ENCODE measurements at regions not wholly inside any gene's neighbourhood (a gene's known extent, or its start where the extent isn't known, plus 50 kb on each side); places are given as distances from the start of the nearest gene placed in this dataset.

- TF ChIP-seq, protein P1, sequence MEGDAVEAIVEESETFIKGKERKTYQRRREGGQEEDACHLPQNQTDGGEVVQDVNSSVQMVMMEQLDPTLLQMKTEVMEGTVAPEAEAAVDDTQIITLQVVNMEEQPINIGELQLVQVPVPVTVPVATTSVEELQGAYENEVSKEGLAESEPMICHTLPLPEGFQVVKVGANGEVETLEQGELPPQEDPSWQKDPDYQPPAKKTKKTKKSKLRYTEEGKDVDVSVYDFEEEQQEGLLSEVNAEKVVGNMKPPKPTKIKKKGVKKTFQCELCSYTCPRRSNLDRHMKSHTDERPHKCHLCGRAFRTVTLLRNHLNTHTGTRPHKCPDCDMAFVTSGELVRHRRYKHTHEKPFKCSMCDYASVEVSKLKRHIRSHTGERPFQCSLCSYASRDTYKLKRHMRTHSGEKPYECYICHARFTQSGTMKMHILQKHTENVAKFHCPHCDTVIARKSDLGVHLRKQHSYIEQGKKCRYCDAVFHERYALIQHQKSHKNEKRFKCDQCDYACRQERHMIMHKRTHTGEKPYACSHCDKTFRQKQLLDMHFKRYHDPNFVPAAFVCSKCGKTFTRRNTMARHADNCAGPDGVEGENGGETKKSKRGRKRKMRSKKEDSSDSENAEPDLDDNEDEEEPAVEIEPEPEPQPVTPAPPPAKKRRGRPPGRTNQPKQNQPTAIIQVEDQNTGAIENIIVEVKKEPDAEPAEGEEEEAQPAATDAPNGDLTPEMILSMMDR (optimal IDR thresholded peaks at IDR 0.05 in 1 of 3, IDR thresholded peaks at IDR 0.05 in 1 of 3, conservative IDR thresholded peaks at IDR 0.05 in 1 of 3; ENCODE audit: extremely low read depth in 1 of 3, insufficient read depth in 2 of 3, low read length in 3 of 3), result no peak
- TF ChIP-seq EZH2 (IDR thresholded peaks at IDR 0.05; ENCODE audit: low read length), result no peak
Observed at GRCh38 chr13:70668983-70669382, 560.7 kb upstream of the KLHL1 start.
